HepG2 (cell line): ENCODE measurements at regions not wholly inside any gene's neighbourhood (a gene's known extent, or its start where the extent isn't known, plus 50 kb on each side); places are given as distances from the start of the nearest gene placed in this dataset.

Source experiments
- ATAC-seq: fragments of 200-7000 bp; cut with Tn5 transposase; 3 replicates; pipeline ENCODE4 v1.9.1; 2020; ENCODE audit warnings: mild to moderate bottlenecking, moderate library complexity
- BruUV-seq: library from RNA; stranded (reverse); fragments of 400-500 nt; replicated peaks from 2 replicates; lab custom pipeline; 2021; lab: Mats Ljungman, UMichigan
- CTCF ChIA-PET: fragments of 300-600 bp; formaldehyde crosslinking; extraction: SDS; loops from one replicate; lab custom pipeline; 2021; ENCODE audit warnings: low total read pairs, inconsistent platforms, low intra/inter-chr PET ratio; lab: Yijun Ruan, JAX
- POLR2A ChIA-PET: fragments of 350-600 bp; sonication (Branson Sonifier 250); formaldehyde crosslinking; loops from one replicate; lab custom pipeline; 2020; ENCODE audit warnings: antibody characterized with exemption, inconsistent platforms; lab: Yijun Ruan, JAX
- DNase-seq: peaks from one replicate; pipeline ENCODE4 v3.0.0-alpha.2; 2015; ENCODE audit warnings: low spot score
- FAIRE-seq: peaks from 3 replicates; lab custom pipeline; 2011; peaks lifted over from hg19 to GRCh38; lab: Jason Lieb, UNC
- H2AFZ ChIP-seq: one replicate; pipeline ENCODE4 v1.6.1; 2011; ENCODE audit warnings: low read length, inconsistent platforms
- H3K27ac ChIP-seq: fragments of 300-600 bp; 3 replicates; pipeline ENCODE4 v1.8.0; 2011; ENCODE audit warnings: mixed run types, mild to moderate bottlenecking, mixed read lengths, low read length, inconsistent platforms; ENCODE audit not compliant: insufficient read depth; ENCODE audit errors: extremely low read length
- H3K27me3 ChIP-seq, 2 experiments: fragments of 200-600 bp in 1 of 2; 2 replicates in 1 of 2; 3 replicates in 1 of 2; pipeline versions ENCODE4 v1.6.0 to v1.8.0; 2011; ENCODE audit warnings: low read length in 2 of 2, mild to moderate bottlenecking in 2 of 2, moderate library complexity in 2 of 2, inconsistent platforms in 1 of 2; ENCODE audit not compliant: insufficient read depth in 2 of 2, control insufficient read depth in 1 of 2
- H3K36me3 ChIP-seq, 2 experiments: fragments of 200-600 bp in 1 of 2; replicated peaks in 1 of 2; 2 replicates in 1 of 2; 3 replicates in 1 of 2; pipeline versions ENCODE4 v1.5.1 to v1.8.0; 2011; ENCODE audit warnings: low read length in 2 of 2, inconsistent platforms in 1 of 2; ENCODE audit not compliant: insufficient read depth in 2 of 2, control insufficient read depth in 1 of 2
- H3K4me1 ChIP-seq: 2 replicates; pipeline ENCODE4 v1.5.1; 2012; ENCODE audit warnings: low read length, inconsistent platforms; ENCODE audit not compliant: insufficient read depth
- H3K4me2 ChIP-seq: 2 replicates; pipeline ENCODE4 v1.6.0; 2011; ENCODE audit warnings: low read depth, low read length, inconsistent platforms
- H3K4me3 ChIP-seq, 3 experiments: fragments of 200-600 bp in 1 of 3; sonication (generic), shearing (Covaris generic) in 1 of 3; replicated peaks in 1 of 3; 2 replicates each; pipeline ENCODE4 v1.5.1; 2011 to 2016; ENCODE audit warnings: low read length in 3 of 3, inconsistent platforms in 2 of 3, low read depth in 2 of 3, mild to moderate bottlenecking in 2 of 3, control low read depth in 1 of 3, mixed read lengths in 1 of 3; ENCODE audit not compliant: insufficient read depth in 1 of 3
- H3K79me2 ChIP-seq: one replicate; pipeline ENCODE4 v1.6.1; 2011; ENCODE audit warnings: low read length, inconsistent platforms; ENCODE audit not compliant: insufficient read depth
- H3K9ac ChIP-seq: 2 replicates; pipeline ENCODE4 v1.6.0; 2011; ENCODE audit warnings: mild to moderate bottlenecking, low read depth, low read length, inconsistent platforms; ENCODE audit not compliant: insufficient read depth
- H3K9me3 ChIP-seq: 2 replicates; pipeline ENCODE4 v1.5.1; 2012; ENCODE audit warnings: mild to moderate bottlenecking, low read length
- H4K20me1 ChIP-seq: 2 replicates; pipeline ENCODE4 v1.6.0; 2011; ENCODE audit warnings: inconsistent platforms, mild to moderate bottlenecking, low read length, moderate library complexity; ENCODE audit not compliant: insufficient read depth
- AGO2 ChIP-seq: fragments of 200-400 bp; formaldehyde crosslinking; optimal IDR thresholded peaks from 2 replicates; pipeline ENCODE3; 2017; ENCODE audit warnings: mild to moderate bottlenecking, low read depth, low read length, moderate library complexity
- CEBPG ChIP-seq: IDR thresholded peaks from 2 replicates; pipeline ENCODE4 v1.6.1; 2016
- FIP1L1 ChIP-seq: fragments of 200-400 bp; formaldehyde crosslinking; IDR thresholded peaks from 2 replicates; pipeline ENCODE4 v1.6.1; 2018; ENCODE audit warnings: low read depth, mild to moderate bottlenecking, low read length, moderate library complexity, borderline replicate concordance; ENCODE audit not compliant: insufficient read depth
- MAF1 ChIP-seq: sonication (generic); formaldehyde crosslinking; IDR thresholded peaks from 2 replicates; pipeline ENCODE4 v1.5.0; 2020; ENCODE audit warnings: missing genetic modification reagents, borderline replicate concordance
- RBM22 ChIP-seq: fragments of 200-400 bp; formaldehyde crosslinking; optimal IDR thresholded peaks from 2 replicates; pipeline ENCODE3; 2017; ENCODE audit warnings: mild to moderate bottlenecking, low read length, moderate library complexity
- SALL2 ChIP-seq: sonication (generic); formaldehyde crosslinking; IDR thresholded peaks from 2 replicates; pipeline ENCODE4 v1.8.1; 2023; ENCODE audit warnings: mild to moderate bottlenecking, missing genetic modification reagents, inconsistent platforms
- ZEB1 ChIP-seq: IDR thresholded peaks from 2 replicates; pipeline ENCODE4 v1.6.1; 2012; ENCODE audit warnings: mild to moderate bottlenecking, low read depth, inconsistent platforms; ENCODE audit not compliant: insufficient replicate concordance
- ZSCAN22 ChIP-seq: sonication (generic); formaldehyde crosslinking; IDR thresholded peaks from 2 replicates; pipeline ENCODE4 v1.4.0; 2020; ENCODE audit warnings: mild to moderate bottlenecking, missing genetic modification reagents
- WGBS: methylation state at CpG from one replicate; pipeline ENCODE4 v1.1.6; 2017; ENCODE audit warnings: low lambda C conversion rate; 5-methylcytosine and 5-hydroxymethylcytosine counted together
- in situ Hi-C: cut with HindIII; loops from 2 replicates; pipeline ENCODE4 v1.10.0; 2017; ENCODE audit warnings: low pct_unique_long_range_greater_than_20kb; ENCODE audit not compliant: extremely low pct_ligation_motif_present
- intact Hi-C: fragments of 100-400 bp; cut with micrococcal nuclease; formaldehyde crosslinking; loops from one replicate; pipeline ENCODE4 v1.10.0; 2022; ENCODE audit not compliant: unreplicated experiment

DNA sequence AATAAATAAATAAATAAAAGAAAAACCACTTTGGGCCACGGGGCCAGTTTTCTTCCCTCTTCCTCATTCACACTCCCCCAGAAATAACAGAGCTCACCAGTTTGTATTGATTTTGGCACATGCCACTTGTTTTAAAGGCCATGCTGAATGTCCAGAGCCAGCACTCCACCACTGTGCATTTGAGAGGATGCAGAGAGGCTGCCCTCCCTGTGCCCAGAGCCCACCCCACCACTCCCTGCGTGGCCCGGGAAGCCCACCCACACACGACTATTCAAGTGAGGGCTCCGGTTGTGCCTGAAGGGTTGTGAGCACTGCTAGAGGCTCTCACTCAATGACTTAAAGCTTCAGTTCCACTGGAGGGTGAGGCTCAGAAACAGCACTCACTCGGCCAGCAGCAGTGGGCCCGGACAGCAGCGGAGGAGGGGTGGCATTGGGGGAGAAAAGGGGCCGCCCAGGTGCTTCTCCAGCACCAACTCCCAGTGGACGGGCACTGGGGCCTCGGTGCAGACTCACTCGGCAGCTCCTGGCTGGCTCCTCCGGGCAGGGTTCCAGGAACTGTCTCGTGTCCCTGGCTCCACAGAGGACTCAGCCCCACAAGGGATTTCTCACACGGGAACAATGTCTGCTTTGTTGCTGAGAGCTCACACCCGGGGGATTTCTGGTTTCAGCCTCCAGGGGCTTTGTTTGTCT is 112.7 kb downstream of the SHANK2 start:
- ChIA-PET CTCF (no interaction called here), POLR2A (no interaction called here)
- no peak overlapping the region for H3K9ac ChIP-seq
- no peak overlapping the region for H3K27ac ChIP-seq
- H3K4me2 ChIP-seq: no peak overlapping the region
- no peaks in the 10 kb centered on the region for H3K27me3 ChIP-seq
- no peaks in the 10 kb centered on the region for H3K9me3 ChIP-seq
- no peak overlapping the region for H2AFZ ChIP-seq
- TF ChIP-seq SALL2 (CRISPR knock-in tag) (no peak), AGO2 (peak; percentile 2), ZEB1 (no peak)
- H3K4me1 ChIP-seq: no peaks in the 10 kb centered on the region
- peaks cover 2% of the 10 kb centered on the region for H3K79me2 ChIP-seq
- DNase-seq (peak; percentile 9), ATAC-seq (no peak), FAIRE-seq (no peak)
- in situ Hi-C loops (no loop called here), intact Hi-C loops (no loop called here)
- H3K36me3 ChIP-seq: peaks cover 16 to 61% of the 10 kb centered on the region in 2 experiments
- peaks cover 5% of the 10 kb centered on the region for H4K20me1 ChIP-seq
- no peak overlapping the region for H3K4me3 ChIP-seq
- 96% methylated on average over 1 of the region's 16 CpGs for WGBS
- BruUV-seq: no TSS peak

DNA sequence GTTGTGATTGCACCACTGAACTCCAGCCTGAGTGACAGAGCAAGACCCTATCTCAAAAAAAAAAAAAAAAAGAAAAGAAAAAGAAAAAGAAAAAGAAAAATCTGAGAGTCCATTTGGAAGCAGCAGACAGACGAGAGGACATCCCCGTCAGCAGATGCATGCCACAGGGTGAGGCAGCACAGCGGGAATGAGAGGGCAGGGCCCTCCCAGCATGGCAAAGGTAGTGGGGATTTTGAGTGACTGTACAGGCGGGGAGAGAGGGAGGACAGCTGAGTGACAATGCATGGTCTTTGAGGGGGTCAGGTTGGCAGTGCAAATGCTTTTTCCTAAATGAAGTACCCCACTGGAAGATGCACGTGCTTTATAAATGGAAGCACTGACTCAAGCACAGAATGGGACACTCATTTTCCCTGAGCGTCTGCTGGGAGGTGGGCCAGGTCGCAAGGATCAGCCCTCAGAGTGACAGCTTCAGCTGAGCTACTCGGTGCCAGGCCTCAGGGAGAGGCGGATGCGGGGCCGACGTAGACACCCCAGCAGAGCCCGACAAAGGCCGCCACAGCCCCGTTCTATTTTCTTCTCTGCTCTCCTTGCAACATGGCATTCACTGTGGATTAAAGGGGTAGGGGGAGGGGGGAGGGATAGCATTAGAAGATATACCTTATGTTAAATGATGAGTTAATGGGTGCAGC is 113.5 kb downstream of the SHANK2 start:
- Histone ChIP-seq H3K27ac (no peak overlapping the region), H3K9me3 (no peaks in the 10 kb centered on the region), H3K79me2 (peaks cover 2% of the 10 kb centered on the region), H3K9ac (no peak overlapping the region), H3K27me3 (no peaks in the 10 kb centered on the region), H3K36me3 (peaks cover 17 to 56% of the 10 kb centered on the region in 2 experiments), H3K4me2 (no peak overlapping the region), H4K20me1 (peaks cover 5% of the 10 kb centered on the region), H3K4me3 (no peak overlapping the region), H2AFZ (no peak overlapping the region), H3K4me1 (no peaks in the 10 kb centered on the region)
- WGBS: 94% methylated on average over 14 of the region's 15 CpGs
- ATAC-seq (no peak), DNase-seq (no peak), FAIRE-seq (no peak)
- ChIA-PET CTCF (no interaction called here), POLR2A (no interaction called here)
- in situ Hi-C loops (no loop called here), intact Hi-C loops (no loop called here)
- no peak for TF ChIP-seq CEBPG
- peak; percentile 29 for TF ChIP-seq RBM22
- TF ChIP-seq ZSCAN22: no peak
- no peak for TF ChIP-seq FIP1L1
- no peak for TF ChIP-seq MAF1
- no TSS peak for BruUV-seq
